Common myeloid progenitor, CD34-positive (primary cell): ENCODE measurements at regions not wholly inside any gene's neighbourhood (a gene's known extent, or its start where the extent isn't known, plus 50 kb on each side); places are given as distances from the start of the nearest gene placed in this dataset.
"Not testable (repeated sequence)": the region's sequence is repeated elsewhere in the genome, so short reads cannot be mapped to it uniquely, and the experiment has no call there.

Experiments
- CTCF ChIA-PET: fragments of 350-600 bp; sonication (Branson Sonifier 250); formaldehyde crosslinking; loops from one replicate; lab custom pipeline; 2021; ENCODE audit warnings: antibody characterized with exemption; lab: Charles Lee
- POLR2A ChIA-PET: fragments of 350-600 bp; sonication (Branson Sonifier 250); formaldehyde crosslinking; loops from one replicate; lab custom pipeline; 2021; ENCODE audit warnings: antibody characterized with exemption; lab: Charles Lee
- DNase-seq, 3 donors: peaks; one replicate each; pipeline versions ENCODE4 v3.0.0 to v3.0.0-alpha.2; 2013
- H3K27ac ChIP-seq, 2 experiments: 1 replicate in 1 of 2; 2 replicates in 1 of 2; pipeline ENCODE4 v1.7.0; 2013; ENCODE audit warnings: inconsistent platforms in 2 of 2, low read length in 2 of 2, mild to moderate bottlenecking in 2 of 2, low read depth in 1 of 2, moderate library complexity in 1 of 2; ENCODE audit not compliant: severe bottlenecking in 2 of 2, insufficient read depth in 1 of 2, poor library complexity in 1 of 2
- H3K27me3 ChIP-seq, 5 experiments: replicated peaks in 2 of 5; 1 replicate in 3 of 5; 2 replicates in 2 of 5; pipeline versions ENCODE4 v1.6.1 to v1.7.0; 2013; ENCODE audit warnings: low read length in 4 of 5, mild to moderate bottlenecking in 2 of 5, moderate library complexity in 2 of 5, inconsistent platforms in 1 of 5; ENCODE audit not compliant: insufficient read depth in 5 of 5, control insufficient read depth in 4 of 5
- H3K36me3 ChIP-seq, 4 experiments: 1 replicate in 2 of 4; 2 replicates in 2 of 4; pipeline versions ENCODE4 v1.6.1 to v1.7.0; 2013; ENCODE audit warnings: low read length in 3 of 4, control low read depth in 1 of 4, mild to moderate bottlenecking in 1 of 4; ENCODE audit not compliant: control insufficient read depth in 4 of 4, insufficient read depth in 4 of 4
- H3K4me1 ChIP-seq, 4 experiments: 1 replicate in 3 of 4; 2 replicates in 1 of 4; pipeline versions ENCODE4 v1.6.1 to v1.7.1; 2013; ENCODE audit warnings: low read length in 3 of 4, mild to moderate bottlenecking in 3 of 4, control low read depth in 1 of 4, inconsistent platforms in 1 of 4, moderate library complexity in 1 of 4; ENCODE audit not compliant: control insufficient read depth in 4 of 4, insufficient read depth in 4 of 4; ENCODE audit errors: control extremely low read depth in 1 of 4
- H3K4me3 ChIP-seq, 7 experiments: 1 replicate in 4 of 7; 2 replicates in 3 of 7; pipeline versions ENCODE4 v1.5.1 to v1.7.0; 2013; ENCODE audit warnings: mild to moderate bottlenecking in 7 of 7, low read length in 6 of 7, moderate library complexity in 6 of 7, inconsistent platforms in 2 of 7, low read depth in 2 of 7, control low read depth in 1 of 7; ENCODE audit not compliant: insufficient read depth in 4 of 7, control insufficient read depth in 1 of 7; ENCODE audit errors: extremely low read depth in 1 of 7
- H3K9me3 ChIP-seq, 5 experiments: 1 replicate in 4 of 5; 2 replicates in 1 of 5; pipeline versions ENCODE4 v1.6.1 to v1.7.1; 2013; ENCODE audit warnings: low read length in 4 of 5, mild to moderate bottlenecking in 2 of 5, inconsistent platforms in 1 of 5, low read depth in 1 of 5, moderate library complexity in 1 of 5; ENCODE audit not compliant: control insufficient read depth in 4 of 5, insufficient read depth in 2 of 5; ENCODE audit errors: control extremely low read depth in 1 of 5
- WGBS: methylation state at CpG from one replicate; pipeline ENCODE4 v1.1.5; 2013; ENCODE audit not compliant: insufficient coverage; 5-methylcytosine and 5-hydroxymethylcytosine counted together

- H3K27ac ChIP-seq, H3K36me3 ChIP-seq, H3K4me3 ChIP-seq, H3K27me3 ChIP-seq, DNase-seq, H3K4me1 ChIP-seq, CTCF ChIA-PET, POLR2A ChIA-PET, H3K9me3 ChIP-seq: not testable (repeated sequence)
- WGBS: 97% methylated on average over 9 of the region's 27 CpGs
Observed at GRCh38 chr14:105663818-105664596, 137.6 kb downstream of the TMEM121 start.

GRCh38 chr14:105664691-105665090 lies 138.3 kb downstream of the TMEM121 start:
- 89% methylated on average over 2 of the region's 4 CpGs for WGBS
- Histone ChIP-seq H3K4me1 (no peaks in the 10 kb centered on the region), H3K4me3 (no peak overlapping the region), H3K9me3 (no peaks in the 10 kb centered on the region), H3K27me3 (no peaks in the 10 kb centered on the region), H3K27ac (no peak overlapping the region), H3K36me3 (no peaks in the 10 kb centered on the region)
- DNase-seq: no peak
- POLR2A ChIA-PET: no interaction called here
- CTCF ChIA-PET: no interaction called here

GRCh38 chr14:105665247-105665950 lies 139.0 kb downstream of the TMEM121 start:
- POLR2A ChIA-PET: no interaction called here

GRCh38 chr14:105665951-105666277 lies 139.5 kb downstream of the TMEM121 start:
- no peaks in the 10 kb centered on the region for H3K36me3 ChIP-seq
- no peaks in the 10 kb centered on the region for H3K27me3 ChIP-seq
- 100% methylated on average over 5 of the region's 6 CpGs for WGBS
- no peaks in the 10 kb centered on the region for H3K9me3 ChIP-seq
- no peak for DNase-seq
- no peaks in the 10 kb centered on the region for H3K4me1 ChIP-seq
- H3K4me3 ChIP-seq: no peak overlapping the region
- ChIA-PET CTCF (no interaction called here), POLR2A (no interaction called here)
- H3K27ac ChIP-seq: no peak overlapping the region

More at GRCh38 chr14:105665247-105665950, 139.0 kb downstream of the TMEM121 start:
- WGBS: 85% methylated on average over 6 of the region's 9 CpGs
- H3K36me3 ChIP-seq: no peaks in the 10 kb centered on the region
- DNase-seq: no peak
- H3K27me3 ChIP-seq: no peaks in the 10 kb centered on the region
- H3K27ac ChIP-seq: no peak overlapping the region
- no peaks in the 10 kb centered on the region for H3K4me1 ChIP-seq
- H3K4me3 ChIP-seq: no peak overlapping the region
- CTCF ChIA-PET: no interaction called here
- H3K9me3 ChIP-seq: no peaks in the 10 kb centered on the region

GRCh38 chr14:105666420-105666819 lies 140.0 kb downstream of the TMEM121 start:
- 92% methylated on average over 3 of the region's 6 CpGs for WGBS
- no peaks in the 10 kb centered on the region for H3K4me1 ChIP-seq
- no peak overlapping the region for H3K27ac ChIP-seq
- no peaks in the 10 kb centered on the region for H3K9me3 ChIP-seq
- H3K36me3 ChIP-seq: no peaks in the 10 kb centered on the region
- ChIA-PET CTCF (no interaction called here), POLR2A (no interaction called here)
- DNase-seq: no peak
- no peak overlapping the region for H3K4me3 ChIP-seq
- no peaks in the 10 kb centered on the region for H3K27me3 ChIP-seq

GRCh38 chr14:105666991-105667662 lies 140.7 kb downstream of the TMEM121 start:
- H3K4me3 ChIP-seq, H3K9me3 ChIP-seq, H3K27ac ChIP-seq, H3K4me1 ChIP-seq, POLR2A ChIA-PET, H3K27me3 ChIP-seq, DNase-seq, CTCF ChIA-PET, H3K36me3 ChIP-seq: not testable (repeated sequence)
- 95% methylated on average over 13 of the region's 29 CpGs for WGBS

- DNase-seq, H3K4me1 ChIP-seq, CTCF ChIA-PET, H3K27me3 ChIP-seq, POLR2A ChIA-PET, H3K9me3 ChIP-seq, H3K27ac ChIP-seq, H3K36me3 ChIP-seq, H3K4me3 ChIP-seq: not testable (repeated sequence)
- no CpG with 5 or more reads among the region's 13 CpGs for WGBS
Observed at GRCh38 chr14:105667663-105668020, 141.3 kb downstream of the TMEM121 start.
